Mesenchymal stem cell (in vitro differentiated cells and primary cell): ENCODE measurements at regions not wholly inside any gene's neighbourhood (a gene's known extent, or its start where the extent isn't known, plus 50 kb on each side); places are given as distances from the start of the nearest gene placed in this dataset.

Source experiments
- DNase-seq: peaks from one replicate; pipeline ENCODE4 v3.0.0-alpha.2; 2013
- H2AFZ ChIP-seq: one replicate; pipeline ENCODE4 v1.6.1; 2013; ENCODE audit warnings: low read depth, mild to moderate bottlenecking, control low read depth, inconsistent platforms, low read length, moderate library complexity
- H2AK5ac ChIP-seq: 2 replicates; pipeline ENCODE4 v1.6.1; 2013; ENCODE audit warnings: low read length, moderate library complexity, mild to moderate bottlenecking, inconsistent platforms; ENCODE audit not compliant: severe bottlenecking
- H2BK120ac ChIP-seq: one replicate; pipeline ENCODE4 v1.6.1; 2013; ENCODE audit warnings: low read depth, mild to moderate bottlenecking, inconsistent platforms, low read length, moderate library complexity
- H2BK12ac ChIP-seq, 2 experiments: one replicate each; pipeline ENCODE4 v1.6.1; 2013; ENCODE audit warnings: inconsistent platforms in 2 of 2, low read length in 2 of 2, mild to moderate bottlenecking in 2 of 2, moderate library complexity in 2 of 2, control low read depth in 1 of 2
- H2BK15ac ChIP-seq: one replicate; pipeline ENCODE4 v1.6.1; 2013; ENCODE audit warnings: mild to moderate bottlenecking, low read depth, inconsistent platforms; ENCODE audit not compliant: poor library complexity, severe bottlenecking
- H2BK5ac ChIP-seq: 2 replicates; pipeline ENCODE4 v1.6.1; 2013; ENCODE audit warnings: low read depth, mild to moderate bottlenecking, low read length, control low read depth, inconsistent platforms; ENCODE audit not compliant: poor library complexity, severe bottlenecking
- H3K14ac ChIP-seq, 2 experiments: one replicate each; pipeline ENCODE4 v1.6.1; 2013; ENCODE audit warnings: inconsistent platforms in 2 of 2, low read length in 2 of 2, control low read depth in 1 of 2, mild to moderate bottlenecking in 1 of 2, moderate library complexity in 1 of 2
- H3K18ac ChIP-seq, 2 experiments: one replicate each; pipeline ENCODE4 v1.6.1; 2013; ENCODE audit warnings: inconsistent platforms in 2 of 2, low read length in 2 of 2, control low read depth in 1 of 2, low read depth in 1 of 2, mild to moderate bottlenecking in 1 of 2
- H3K23ac ChIP-seq, 2 experiments: one replicate each; pipeline ENCODE4 v1.6.1; 2013; ENCODE audit warnings: inconsistent platforms in 2 of 2, low read length in 2 of 2, mild to moderate bottlenecking in 2 of 2, moderate library complexity in 2 of 2, control low read depth in 1 of 2
- H3K27ac ChIP-seq: 2 replicates; pipeline ENCODE4 v1.5.1; 2013; ENCODE audit warnings: mild to moderate bottlenecking, moderate library complexity, low read length, control low read depth, inconsistent platforms; ENCODE audit not compliant: poor library complexity, severe bottlenecking
- H3K27me3 ChIP-seq, 2 experiments: 2 replicates each; pipeline versions ENCODE4 v1.6.1 to v1.7.0; 2013; ENCODE audit warnings: low read length in 2 of 2, mild to moderate bottlenecking in 2 of 2, moderate library complexity in 2 of 2, control low read depth in 1 of 2, inconsistent platforms in 1 of 2; ENCODE audit not compliant: control insufficient read depth in 1 of 2, insufficient read depth in 1 of 2
- H3K36me3 ChIP-seq, 2 experiments: 2 replicates each; pipeline versions ENCODE4 v1.6.1 to v1.7.0; 2013; ENCODE audit warnings: low read length in 2 of 2, control low read depth in 1 of 2, inconsistent platforms in 1 of 2, low read depth in 1 of 2, mild to moderate bottlenecking in 1 of 2; ENCODE audit not compliant: insufficient read depth in 2 of 2, control insufficient read depth in 1 of 2
- H3K4ac ChIP-seq, 2 experiments: one replicate each; pipeline ENCODE4 v1.6.1; 2013; ENCODE audit warnings: inconsistent platforms in 2 of 2, low read length in 2 of 2, mild to moderate bottlenecking in 2 of 2, moderate library complexity in 2 of 2, control low read depth in 1 of 2, low read depth in 1 of 2
- H3K4me1 ChIP-seq: 2 replicates; pipeline ENCODE4 v1.6.1; 2013; ENCODE audit warnings: low read depth, low read length, control low read depth; ENCODE audit not compliant: control insufficient read depth, insufficient read depth
- H3K4me2 ChIP-seq: 2 replicates; pipeline ENCODE4 v1.6.1; 2013; ENCODE audit warnings: low read length, mild to moderate bottlenecking, inconsistent platforms; ENCODE audit not compliant: poor library complexity, severe bottlenecking
- H3K4me3 ChIP-seq, 2 experiments: 2 replicates each; pipeline versions ENCODE4 v1.5.1 to v1.7.0; 2013; ENCODE audit warnings: low read length in 2 of 2, mild to moderate bottlenecking in 2 of 2, control low read depth in 1 of 2, low read depth in 1 of 2; ENCODE audit not compliant: insufficient read depth in 1 of 2
- H3K79me1 ChIP-seq: replicated peaks from 2 replicates; pipeline ENCODE4 v1.6.1; 2013; ENCODE audit warnings: mild to moderate bottlenecking, control low read depth, low read length, inconsistent platforms; ENCODE audit not compliant: poor library complexity, severe bottlenecking
- H3K9ac ChIP-seq: 2 replicates; pipeline ENCODE4 v1.7.0; 2013; ENCODE audit warnings: mild to moderate bottlenecking, low read length, moderate library complexity
- H3K9me3 ChIP-seq: 2 replicates; pipeline ENCODE4 v1.7.0; 2013; ENCODE audit warnings: mild to moderate bottlenecking, low read length; ENCODE audit not compliant: control insufficient read depth
- H4K8ac ChIP-seq: one replicate; pipeline ENCODE4 v1.6.1; 2013; ENCODE audit warnings: inconsistent platforms, mild to moderate bottlenecking, low read length, moderate library complexity
- H4K91ac ChIP-seq: one replicate; pipeline ENCODE4 v1.6.1; 2013; ENCODE audit warnings: mild to moderate bottlenecking, low read length, inconsistent platforms
- WGBS: methylation state at CpG from one replicate; pipeline ENCODE4 v1.1.7; 2013; ENCODE audit warnings: mixed read lengths; 5-methylcytosine and 5-hydroxymethylcytosine counted together

DNA sequence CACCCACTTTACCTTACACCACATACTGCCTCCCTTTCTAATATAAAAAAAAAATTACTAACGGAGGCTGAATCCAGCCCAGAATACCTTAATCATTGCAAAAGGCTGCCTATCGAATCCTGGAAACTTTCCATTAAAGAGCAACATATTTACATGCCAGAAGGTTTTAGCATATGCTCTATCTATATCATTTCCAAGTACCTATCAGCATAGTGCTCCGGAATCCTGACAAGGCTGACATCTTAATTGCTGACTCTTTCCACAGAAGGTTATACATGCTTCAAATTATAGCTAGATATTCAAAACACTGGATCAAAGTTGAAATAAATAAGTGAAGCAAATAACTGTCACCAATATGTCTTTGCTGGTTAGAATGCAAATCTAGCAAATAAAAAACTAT lies 170.9 kb upstream of the CDK1 start:
- Histone ChIP-seq H3K18ac (no peak overlapping the region), H3K36me3 (no peaks in the 10 kb centered on the region), H2BK120ac (no peak overlapping the region), H3K23ac (no peak overlapping the region), H3K14ac (no peak overlapping the region), H3K9me3 (no peaks in the 10 kb centered on the region), H4K8ac (no peak overlapping the region), H3K27ac (no peak overlapping the region), H2BK12ac (no peak overlapping the region), H3K27me3 (no peaks in the 10 kb centered on the region), H2AK5ac (no peak overlapping the region), H3K4ac (no peak overlapping the region), H3K4me3 (no peak overlapping the region), H4K91ac (no peak overlapping the region), H3K9ac (no peak overlapping the region), H3K4me1 (peaks cover 3% of the 10 kb centered on the region), H2BK5ac (no peak overlapping the region), H3K4me2 (no peak overlapping the region), H2BK15ac (no peak overlapping the region), H3K79me1 (no peaks in the 10 kb centered on the region), H2AFZ (no peak overlapping the region)
- 87% methylated on average over 2 of the region's 3 CpGs for WGBS
- no peak for DNase-seq

DNA sequence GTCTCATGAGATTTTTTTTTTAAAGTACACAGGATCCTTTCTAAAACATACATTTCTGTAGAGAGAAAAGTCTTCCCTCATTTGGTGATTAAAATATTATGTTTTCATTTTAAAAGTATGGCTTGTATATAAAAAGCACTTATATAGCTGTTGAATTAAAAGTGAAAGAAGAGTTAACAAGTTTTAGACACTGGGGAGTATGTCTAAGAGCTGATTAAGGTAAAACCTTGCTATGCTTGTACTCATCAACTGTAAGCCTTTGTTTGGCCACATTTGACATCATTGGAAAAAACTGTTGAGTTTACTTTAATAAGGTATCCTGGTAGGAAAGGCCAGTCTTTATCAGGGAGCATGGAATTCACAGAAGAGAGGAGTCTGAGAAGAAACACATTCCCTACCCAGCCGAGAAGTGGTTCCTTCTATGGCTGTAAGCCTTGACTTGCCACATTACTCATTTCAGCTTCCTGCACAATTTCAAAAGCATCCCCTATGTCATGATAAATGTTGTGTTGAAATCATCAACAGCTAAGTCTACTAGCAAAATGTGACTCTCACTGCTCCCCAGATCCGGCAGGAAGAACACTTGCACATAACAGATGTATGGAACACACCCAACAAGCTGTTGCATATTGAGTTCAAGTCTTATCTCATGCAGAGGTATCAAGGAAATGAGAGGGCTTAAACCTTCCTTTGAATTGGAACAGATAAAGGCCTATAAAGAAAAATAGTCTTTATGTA lies 171.8 kb upstream of the CDK1 start:
- H3K9me3 ChIP-seq: no peaks in the 10 kb centered on the region
- H2AK5ac ChIP-seq: no peak overlapping the region
- 67% methylated on average over 1 of the region's 2 CpGs for WGBS
- H3K79me1 ChIP-seq: no peaks in the 10 kb centered on the region
- H3K4me3 ChIP-seq: no peak overlapping the region
- no peak overlapping the region for H4K91ac ChIP-seq
- H3K18ac ChIP-seq: no peak overlapping the region
- H3K14ac ChIP-seq: no peak overlapping the region
- H2BK15ac ChIP-seq: no peak overlapping the region
- no peak overlapping the region for H2BK120ac ChIP-seq
- H2BK12ac ChIP-seq: no peak overlapping the region
- no peak overlapping the region for H2AFZ ChIP-seq
- H3K4me1 ChIP-seq: peaks cover 3% of the 10 kb centered on the region
- no peaks in the 10 kb centered on the region for H3K27me3 ChIP-seq
- H2BK5ac ChIP-seq: no peak overlapping the region
- no peak overlapping the region for H3K23ac ChIP-seq
- H3K9ac ChIP-seq: peak overlapping the region; percentile 52
- H3K4ac ChIP-seq: no peak overlapping the region
- peak; percentile 76 for DNase-seq
- H3K36me3 ChIP-seq: no peaks in the 10 kb centered on the region
- no peak overlapping the region for H3K4me2 ChIP-seq
- no peak overlapping the region for H3K27ac ChIP-seq
- no peak overlapping the region for H4K8ac ChIP-seq

DNA sequence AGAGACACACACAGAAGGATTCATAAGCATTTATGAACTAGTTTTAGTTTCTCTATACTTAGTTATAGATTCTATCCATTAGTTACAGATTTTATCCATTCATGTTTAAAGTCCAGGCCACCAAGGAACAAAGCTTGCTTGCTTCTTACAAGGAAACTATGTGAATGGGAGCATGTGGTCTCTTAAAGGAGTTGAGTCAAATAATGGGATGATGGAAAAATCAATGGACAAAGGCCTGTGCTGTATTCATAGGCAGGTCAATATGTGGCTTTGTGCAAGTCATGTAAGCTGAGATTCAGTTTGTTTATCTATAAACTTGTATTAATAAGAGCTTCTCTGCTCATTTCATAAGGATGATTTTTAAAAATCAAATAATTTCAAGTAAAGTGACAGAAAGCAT lies 172.8 kb upstream of the CDK1 start:
- H3K14ac ChIP-seq: no peak overlapping the region
- no peak overlapping the region for H3K4ac ChIP-seq
- no peak overlapping the region for H2AK5ac ChIP-seq
- no peak overlapping the region for H2BK5ac ChIP-seq
- H2BK12ac ChIP-seq: no peak overlapping the region
- no peak overlapping the region for H3K4me2 ChIP-seq
- no peaks in the 10 kb centered on the region for H3K4me1 ChIP-seq
- no peak overlapping the region for H4K8ac ChIP-seq
- H4K91ac ChIP-seq: no peak overlapping the region
- H2AFZ ChIP-seq: no peak overlapping the region
- H3K9me3 ChIP-seq: no peaks in the 10 kb centered on the region
- no peak overlapping the region for H3K4me3 ChIP-seq
- no peak overlapping the region for H2BK120ac ChIP-seq
- DNase-seq: no peak
- no peak overlapping the region for H2BK15ac ChIP-seq
- no peaks in the 10 kb centered on the region for H3K79me1 ChIP-seq
- H3K18ac ChIP-seq: no peak overlapping the region
- no peak overlapping the region for H3K9ac ChIP-seq
- no peak overlapping the region for H3K23ac ChIP-seq
- no peaks in the 10 kb centered on the region for H3K36me3 ChIP-seq
- H3K27me3 ChIP-seq: no peaks in the 10 kb centered on the region
- H3K27ac ChIP-seq: no peak overlapping the region

DNA sequence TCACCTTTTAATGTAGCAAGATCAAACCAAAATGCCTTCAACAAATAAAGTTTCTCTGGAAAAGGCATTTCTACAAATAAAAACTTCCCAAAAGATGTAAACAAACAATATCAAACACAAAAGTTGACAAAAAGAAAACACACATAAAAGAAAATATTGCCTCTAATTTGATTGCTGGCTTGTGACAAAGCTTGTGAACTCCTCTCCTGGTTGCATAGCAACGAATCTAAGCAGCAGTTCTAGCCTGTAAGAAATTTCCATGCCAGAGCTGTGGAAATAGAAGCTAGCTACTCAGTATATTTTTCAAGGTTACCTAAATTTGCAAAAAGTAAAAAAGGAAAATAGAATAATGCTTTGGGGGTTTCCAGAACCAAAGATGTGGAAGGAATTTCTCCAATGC lies 173.9 kb upstream of the CDK1 start:
- Histone ChIP-seq H3K4me1 (no peaks in the 10 kb centered on the region), H3K79me1 (no peaks in the 10 kb centered on the region), H3K4me2 (no peak overlapping the region), H2BK12ac (no peak overlapping the region), H3K27ac (no peak overlapping the region), H3K18ac (no peak overlapping the region), H2AFZ (no peak overlapping the region), H3K14ac (no peak overlapping the region), H3K9me3 (no peaks in the 10 kb centered on the region), H4K8ac (no peak overlapping the region), H3K4ac (no peak overlapping the region), H2BK15ac (no peak overlapping the region), H3K36me3 (no peaks in the 10 kb centered on the region), H2BK120ac (no peak overlapping the region), H2AK5ac (no peak overlapping the region), H3K23ac (no peak overlapping the region), H2BK5ac (no peak overlapping the region), H4K91ac (no peak overlapping the region), H3K27me3 (no peaks in the 10 kb centered on the region), H3K9ac (no peak overlapping the region), H3K4me3 (no peak overlapping the region)
- DNase-seq: peak; percentile 24
- no CpG with 5 or more reads among the region's 1 CpG for WGBS
